ENCODE measurements at regions not wholly inside any gene's neighbourhood (a gene's known extent, or its start where the extent isn't known, plus 50 kb on each side); places are given as distances from the start of the nearest gene placed in this dataset.

- TF ChIP-seq, protein P1, sequence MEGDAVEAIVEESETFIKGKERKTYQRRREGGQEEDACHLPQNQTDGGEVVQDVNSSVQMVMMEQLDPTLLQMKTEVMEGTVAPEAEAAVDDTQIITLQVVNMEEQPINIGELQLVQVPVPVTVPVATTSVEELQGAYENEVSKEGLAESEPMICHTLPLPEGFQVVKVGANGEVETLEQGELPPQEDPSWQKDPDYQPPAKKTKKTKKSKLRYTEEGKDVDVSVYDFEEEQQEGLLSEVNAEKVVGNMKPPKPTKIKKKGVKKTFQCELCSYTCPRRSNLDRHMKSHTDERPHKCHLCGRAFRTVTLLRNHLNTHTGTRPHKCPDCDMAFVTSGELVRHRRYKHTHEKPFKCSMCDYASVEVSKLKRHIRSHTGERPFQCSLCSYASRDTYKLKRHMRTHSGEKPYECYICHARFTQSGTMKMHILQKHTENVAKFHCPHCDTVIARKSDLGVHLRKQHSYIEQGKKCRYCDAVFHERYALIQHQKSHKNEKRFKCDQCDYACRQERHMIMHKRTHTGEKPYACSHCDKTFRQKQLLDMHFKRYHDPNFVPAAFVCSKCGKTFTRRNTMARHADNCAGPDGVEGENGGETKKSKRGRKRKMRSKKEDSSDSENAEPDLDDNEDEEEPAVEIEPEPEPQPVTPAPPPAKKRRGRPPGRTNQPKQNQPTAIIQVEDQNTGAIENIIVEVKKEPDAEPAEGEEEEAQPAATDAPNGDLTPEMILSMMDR (IDR thresholded peaks at IDR 0.05; ENCODE audit: low read depth, low read length, missing control alignments) = no peak
- no peaks in the 10 kb centered on the region for H3K36me3 ChIP-seq (replicated peaks)
- in situ Hi-C loops (cut with HindIII; ENCODE audit: low pct_ligation_motif_present, low sequenced_read_pairs) = no loop called here
- no peak overlapping the region for H3K27ac ChIP-seq
- no peaks in the 10 kb centered on the region for H3K27me3 ChIP-seq (replicated peaks)
- no peak overlapping the region for H3K4me3 ChIP-seq (ENCODE audit: low read depth, low read length)
- no peak for DNase-seq
Measured at GRCh38 chr1:113248494-113248893, 141.8 kb upstream of the MAGI3 start.

DNA sequence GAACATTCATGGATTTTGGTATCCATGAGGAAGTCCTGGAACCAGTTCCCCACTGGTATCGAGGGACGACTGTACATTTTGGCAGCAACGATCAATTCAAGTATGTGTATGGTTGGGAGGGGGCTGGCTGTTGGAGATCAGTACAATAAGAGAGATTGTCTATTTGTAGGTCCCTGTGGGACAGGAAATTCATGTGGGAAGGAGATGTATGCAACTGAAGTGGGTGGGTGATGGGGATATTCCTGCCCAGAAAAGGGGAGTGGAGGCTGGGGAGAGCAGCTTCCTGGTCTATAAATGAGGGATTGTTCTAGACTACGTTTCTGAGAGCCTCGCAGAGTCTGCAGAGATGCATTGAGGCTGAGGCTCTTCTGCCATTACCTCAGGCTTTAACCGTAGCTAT is 140.2 kb upstream of the MAGI3 start:
- Histone ChIP-seq H3K4me3 (ENCODE audit: low read depth, low read length) (no peak overlapping the region), H3K27ac (no peak overlapping the region), H3K27me3 (replicated peaks) (no peaks in the 10 kb centered on the region), H3K36me3 (replicated peaks) (no peaks in the 10 kb centered on the region)
- in situ Hi-C loops (cut with HindIII; ENCODE audit: low pct_ligation_motif_present, low sequenced_read_pairs) = no loop called here
- TF ChIP-seq, protein P1 (IDR thresholded peaks at IDR 0.05; ENCODE audit: low read depth, low read length, missing control alignments) = no peak
- DNase-seq = no peak

DNA sequence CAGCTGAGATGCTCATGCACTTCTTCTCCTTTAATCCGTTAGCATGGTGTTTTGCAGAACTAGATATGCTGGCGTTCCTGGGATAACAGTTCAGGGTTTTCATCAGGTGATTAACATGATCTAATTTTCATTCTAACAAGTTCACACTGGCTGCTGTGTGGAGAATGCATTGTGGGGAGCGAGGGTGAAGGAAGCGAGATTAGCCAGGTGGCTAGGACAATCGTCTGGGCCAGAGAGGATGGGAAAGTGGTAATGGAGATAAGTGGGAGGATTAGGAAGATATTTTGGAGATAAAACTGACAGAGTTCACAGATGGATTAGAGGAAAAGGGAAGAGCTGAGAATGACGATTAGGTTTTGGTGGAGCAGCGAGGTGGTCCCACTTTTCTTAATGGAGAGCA is 138.1 kb upstream of the MAGI3 start:
- in situ Hi-C loops (cut with HindIII; ENCODE audit: low pct_ligation_motif_present, low sequenced_read_pairs) = no loop called here

GRCh38 chr1:113253187-113253586 is 137.1 kb upstream of the MAGI3 start:
- TF ChIP-seq, protein P1 (IDR thresholded peaks at IDR 0.05; ENCODE audit: low read depth, low read length, missing control alignments) = no peak
- no peaks in the 10 kb centered on the region for H3K36me3 ChIP-seq (replicated peaks)
- no peaks in the 10 kb centered on the region for H3K27me3 ChIP-seq (replicated peaks)
- no peak overlapping the region for H3K4me3 ChIP-seq (ENCODE audit: low read depth, low read length)
- in situ Hi-C loops (cut with HindIII; ENCODE audit: low pct_ligation_motif_present, low sequenced_read_pairs) = no loop called here
- no peak for DNase-seq
- no peak overlapping the region for H3K27ac ChIP-seq

More for the DNA sequence above, 138.1 kb upstream of the MAGI3 start:
- no peaks in the 10 kb centered on the region for H3K36me3 ChIP-seq (replicated peaks)
- TF ChIP-seq, protein P1 (IDR thresholded peaks at IDR 0.05; ENCODE audit: low read depth, low read length, missing control alignments) = no peak
- no peak for DNase-seq
- no peak overlapping the region for H3K4me3 ChIP-seq (ENCODE audit: low read depth, low read length)
- no peak overlapping the region for H3K27ac ChIP-seq
- H3K27me3 ChIP-seq (replicated peaks) = no peaks in the 10 kb centered on the region

DNA sequence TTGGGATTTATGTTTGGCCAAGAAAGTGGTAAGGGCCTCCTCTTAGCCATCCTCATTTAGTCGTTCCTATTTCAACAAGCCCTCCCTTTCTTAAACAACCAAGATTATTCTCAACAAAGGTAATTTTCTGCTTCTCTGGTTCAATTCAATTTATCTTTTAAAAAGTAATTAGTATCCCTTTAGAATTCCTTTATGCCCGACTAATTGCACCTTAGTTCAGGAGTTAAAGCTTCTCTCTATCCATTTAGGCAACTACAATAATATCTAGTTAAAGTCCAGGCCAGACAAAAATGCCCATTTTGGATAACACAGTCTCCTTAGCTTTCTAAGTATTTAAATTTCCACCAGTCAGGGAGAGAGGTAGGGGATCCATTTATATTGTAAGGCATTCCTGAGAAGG is 136.7 kb upstream of the MAGI3 start:
- Histone ChIP-seq H3K27ac (no peak overlapping the region), H3K4me3 (ENCODE audit: low read depth, low read length) (no peak overlapping the region), H3K27me3 (replicated peaks) (no peaks in the 10 kb centered on the region), H3K36me3 (replicated peaks) (no peaks in the 10 kb centered on the region)
- no peak for DNase-seq
- in situ Hi-C loops (cut with HindIII; ENCODE audit: low pct_ligation_motif_present, low sequenced_read_pairs) = no loop called here
- TF ChIP-seq, protein P1 (IDR thresholded peaks at IDR 0.05; ENCODE audit: low read depth, low read length, missing control alignments) = no peak

DNA sequence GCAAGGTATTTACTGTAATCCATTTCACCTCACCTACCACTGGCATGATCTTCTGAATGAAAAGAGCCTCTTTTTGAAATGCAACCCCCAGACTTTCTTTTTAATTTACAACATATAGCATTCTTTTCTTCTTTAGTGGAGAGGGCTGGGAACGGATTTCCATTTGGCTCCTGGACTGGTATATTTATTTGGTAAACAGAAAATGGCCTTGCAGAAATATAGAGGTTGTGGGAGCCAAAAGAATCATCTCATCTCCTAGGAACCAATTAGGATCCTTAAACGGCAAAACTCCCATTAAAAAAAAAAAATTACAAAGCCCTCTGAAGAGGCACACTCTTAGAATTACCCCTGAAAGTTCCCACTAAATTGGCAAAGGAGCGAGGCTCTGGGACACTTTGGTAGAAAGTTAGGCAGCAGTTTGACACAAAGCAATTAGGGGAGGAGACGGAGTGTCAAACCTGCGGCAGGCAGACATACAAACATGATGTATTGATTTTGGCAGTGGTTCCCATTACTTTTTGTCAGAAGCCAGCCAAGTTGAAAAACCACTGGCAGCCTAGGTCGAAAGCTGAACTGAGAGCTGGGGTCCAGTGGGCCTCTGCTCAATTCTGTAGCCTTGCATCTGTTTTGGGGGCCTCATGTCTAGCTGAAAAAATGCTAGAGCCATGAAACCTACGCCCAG is 135.1 kb upstream of the MAGI3 start:
- Histone ChIP-seq H3K27me3 (replicated peaks) (peaks cover 2% of the 10 kb centered on the region), H3K4me3 (ENCODE audit: low read depth, low read length) (no peak overlapping the region), H3K27ac (no peak overlapping the region), H3K36me3 (replicated peaks) (no peaks in the 10 kb centered on the region)
- no peak for DNase-seq
- TF ChIP-seq, protein P1 (IDR thresholded peaks at IDR 0.05; ENCODE audit: low read depth, low read length, missing control alignments) = no peak
- in situ Hi-C loops (cut with HindIII; ENCODE audit: low pct_ligation_motif_present, low sequenced_read_pairs) = no loop called here

All from brain microvascular endothelial cell (primary cell).